WTC11 (cell line): ENCODE measurements at regions not wholly inside any gene's neighbourhood (a gene's known extent, or its start where the extent isn't known, plus 50 kb on each side); places are given as distances from the start of the nearest gene placed in this dataset.

ENCODE experiments used
- CREB1 ChIP-seq: sonication (generic); formaldehyde crosslinking; IDR thresholded peaks from 2 replicates; pipeline ENCODE4 v1.8.0; 2023; ENCODE audit warnings: mild to moderate bottlenecking, missing genetic modification reagents
- IRF2 ChIP-seq: sonication (generic); formaldehyde crosslinking; IDR thresholded peaks from 2 replicates; pipeline ENCODE4 v1.8.0; 2022; ENCODE audit warnings: low read depth, missing genetic modification reagents, borderline replicate concordance
- TF ChIP-seq, protein P1 (sequence below): fragments of 200-600 bp; IDR thresholded peaks from 2 replicates; pipeline ENCODE4 v1.8.0; 2022; ENCODE audit warnings: antibody characterized with exemption
- TF ChIP-seq, protein P2 (sequence below): sonication (generic); formaldehyde crosslinking; conservative IDR thresholded peaks from 2 replicates; pipeline ENCODE4 v1.8.1; 2022; ENCODE audit warnings: mild to moderate bottlenecking, missing genetic modification reagents

- TF ChIP-seq, protein P1, sequence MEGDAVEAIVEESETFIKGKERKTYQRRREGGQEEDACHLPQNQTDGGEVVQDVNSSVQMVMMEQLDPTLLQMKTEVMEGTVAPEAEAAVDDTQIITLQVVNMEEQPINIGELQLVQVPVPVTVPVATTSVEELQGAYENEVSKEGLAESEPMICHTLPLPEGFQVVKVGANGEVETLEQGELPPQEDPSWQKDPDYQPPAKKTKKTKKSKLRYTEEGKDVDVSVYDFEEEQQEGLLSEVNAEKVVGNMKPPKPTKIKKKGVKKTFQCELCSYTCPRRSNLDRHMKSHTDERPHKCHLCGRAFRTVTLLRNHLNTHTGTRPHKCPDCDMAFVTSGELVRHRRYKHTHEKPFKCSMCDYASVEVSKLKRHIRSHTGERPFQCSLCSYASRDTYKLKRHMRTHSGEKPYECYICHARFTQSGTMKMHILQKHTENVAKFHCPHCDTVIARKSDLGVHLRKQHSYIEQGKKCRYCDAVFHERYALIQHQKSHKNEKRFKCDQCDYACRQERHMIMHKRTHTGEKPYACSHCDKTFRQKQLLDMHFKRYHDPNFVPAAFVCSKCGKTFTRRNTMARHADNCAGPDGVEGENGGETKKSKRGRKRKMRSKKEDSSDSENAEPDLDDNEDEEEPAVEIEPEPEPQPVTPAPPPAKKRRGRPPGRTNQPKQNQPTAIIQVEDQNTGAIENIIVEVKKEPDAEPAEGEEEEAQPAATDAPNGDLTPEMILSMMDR = no peak
- no peak for TF ChIP-seq IRF2 (CRISPR knock-in tag)
- TF ChIP-seq, protein P2, sequence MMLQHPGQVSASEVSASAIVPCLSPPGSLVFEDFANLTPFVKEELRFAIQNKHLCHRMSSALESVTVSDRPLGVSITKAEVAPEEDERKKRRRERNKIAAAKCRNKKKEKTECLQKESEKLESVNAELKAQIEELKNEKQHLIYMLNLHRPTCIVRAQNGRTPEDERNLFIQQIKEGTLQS (CRISPR knock-in tag) = no peak
- TF ChIP-seq CREB1 (CRISPR knock-in tag) = no peak
Measured at GRCh38 chr15:29430831-29431230, 161.2 kb upstream of the NSMCE3 start.
